GM12891 (cell line): ENCODE measurements at regions not wholly inside any gene's neighbourhood (a gene's known extent, or its start where the extent isn't known, plus 50 kb on each side); places are given as distances from the start of the nearest gene placed in this dataset.

ENCODE experiments used
- DNase-seq: peaks from one replicate; pipeline ENCODE4 v3.0.0; 2011; ENCODE audit warnings: low spot score; ENCODE audit not compliant: insufficient read length
- FAIRE-seq: peaks from 2 replicates; lab custom pipeline; 2011; peaks lifted over from hg19 to GRCh38; lab: Jason Lieb, UNC
- PAX5 ChIP-seq: IDR thresholded peaks from 2 replicates; pipeline ENCODE4 v1.6.1; 2011; ENCODE audit warnings: low read length, moderate library complexity, mild to moderate bottlenecking; ENCODE audit not compliant: insufficient read depth, severe bottlenecking
- POLR2A ChIP-seq: IDR thresholded peaks from 2 replicates; pipeline ENCODE4 v1.6.1; 2011; ENCODE audit warnings: low read depth, low read length, control low read depth
- POLR2AphosphoS5 ChIP-seq: IDR thresholded peaks from 2 replicates; pipeline ENCODE4 v1.6.1; 2011; ENCODE audit warnings: low read depth, low read length, control low read depth
- POU2F2 ChIP-seq: IDR thresholded peaks from 2 replicates; pipeline ENCODE4 v1.6.1; 2011; ENCODE audit warnings: low read depth, mild to moderate bottlenecking, control low read depth, low read length, moderate library complexity
- SPI1 ChIP-seq: IDR thresholded peaks from 2 replicates; pipeline ENCODE4 v1.6.1; 2011; ENCODE audit warnings: low read depth, low read length, control low read depth
- TAF1 ChIP-seq: IDR thresholded peaks from 2 replicates; pipeline ENCODE4 v1.6.1; 2011; ENCODE audit warnings: low read depth, low read length, control low read depth

DNA sequence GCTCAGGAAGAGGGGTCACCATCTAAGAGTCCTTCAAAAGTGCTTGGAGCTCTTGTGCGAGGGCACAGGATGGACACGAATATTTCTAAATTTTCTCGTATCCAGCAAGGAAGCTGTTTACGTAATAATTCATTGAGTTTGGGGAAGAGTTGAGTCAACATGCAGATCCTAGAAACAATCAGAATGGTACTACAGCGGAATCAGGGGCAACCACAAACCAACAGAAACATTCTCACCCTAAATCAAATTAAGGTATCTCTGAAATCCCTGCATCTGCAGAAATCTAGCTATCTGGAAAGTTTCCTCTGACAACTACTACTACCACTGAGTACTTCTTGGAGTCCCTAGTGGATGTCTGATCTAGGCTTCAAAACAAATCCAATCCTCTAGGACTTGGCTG is 352.4 kb downstream of the LTN1 start:
- no peak for DNase-seq
- FAIRE-seq = no peak
- TF ChIP-seq POLR2A (no peak), POLR2AphosphoS5 (no peak)

DNA sequence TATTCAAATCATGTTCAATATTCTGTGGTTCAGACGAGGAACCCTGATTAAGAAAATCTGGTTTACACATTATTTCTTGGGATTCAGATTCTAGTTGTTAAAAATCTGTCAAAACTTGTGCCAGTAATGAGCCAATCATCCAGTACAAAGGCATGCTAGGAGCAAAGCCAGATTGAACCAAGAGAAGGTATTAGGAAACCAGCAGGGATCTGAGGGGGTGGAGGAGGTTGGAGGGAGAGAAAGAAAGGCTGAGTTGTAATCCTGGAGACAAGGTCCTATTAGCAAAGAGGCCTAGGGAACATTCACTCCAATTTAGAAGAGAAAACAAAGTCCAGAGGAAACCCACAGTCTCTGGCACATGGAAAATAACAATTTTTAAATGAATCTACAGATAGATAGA is 352.9 kb downstream of the LTN1 start:
- FAIRE-seq = no peak
- no peak for TF ChIP-seq POLR2A
- TF ChIP-seq POU2F2 = no peak
- TF ChIP-seq POLR2AphosphoS5 = no peak
- no peak for TF ChIP-seq SPI1
- no peak for TF ChIP-seq PAX5
- no peak for TF ChIP-seq TAF1
- no peak for DNase-seq

GRCh38 chr21:28636752-28637691 is 355.7 kb downstream of the LTN1 start:
- DNase-seq (no peak), FAIRE-seq (no peak)
- TF ChIP-seq POLR2A (no peak), SPI1 (no peak), POLR2AphosphoS5 (no peak), POU2F2 (no peak), TAF1 (no peak), PAX5 (no peak)

DNA sequence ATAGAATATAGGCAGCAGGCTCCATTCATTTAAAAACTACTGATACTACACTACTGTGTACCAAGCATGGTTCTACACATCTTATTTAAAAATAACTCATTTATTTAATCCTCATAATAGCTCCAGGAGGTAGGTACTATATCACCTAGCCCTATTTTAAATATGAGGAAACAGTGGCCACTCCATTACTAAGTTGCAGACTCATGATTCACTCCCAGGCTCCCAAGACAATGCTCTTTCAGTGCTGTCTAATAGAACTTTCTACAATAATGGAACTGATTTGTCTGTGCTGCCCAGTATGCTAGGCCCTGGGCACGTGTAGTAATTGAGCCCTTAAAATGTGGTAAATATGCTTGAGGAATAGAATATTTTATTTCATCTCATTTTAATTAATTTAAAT is 357.1 kb downstream of the LTN1 start:
- TF ChIP-seq POLR2AphosphoS5 = no peak
- no peak for TF ChIP-seq PAX5
- TF ChIP-seq SPI1 = no peak
- TF ChIP-seq POLR2A = no peak
- FAIRE-seq (no peak), DNase-seq (no peak)

- no peak for FAIRE-seq
- no peak for DNase-seq
- no peak for TF ChIP-seq POLR2AphosphoS5
- no peak for TF ChIP-seq PAX5
- no peak for TF ChIP-seq POLR2A
- no peak for TF ChIP-seq TAF1
Observed at GRCh38 chr21:28633839-28634555, 358.7 kb downstream of the LTN1 start.

DNA sequence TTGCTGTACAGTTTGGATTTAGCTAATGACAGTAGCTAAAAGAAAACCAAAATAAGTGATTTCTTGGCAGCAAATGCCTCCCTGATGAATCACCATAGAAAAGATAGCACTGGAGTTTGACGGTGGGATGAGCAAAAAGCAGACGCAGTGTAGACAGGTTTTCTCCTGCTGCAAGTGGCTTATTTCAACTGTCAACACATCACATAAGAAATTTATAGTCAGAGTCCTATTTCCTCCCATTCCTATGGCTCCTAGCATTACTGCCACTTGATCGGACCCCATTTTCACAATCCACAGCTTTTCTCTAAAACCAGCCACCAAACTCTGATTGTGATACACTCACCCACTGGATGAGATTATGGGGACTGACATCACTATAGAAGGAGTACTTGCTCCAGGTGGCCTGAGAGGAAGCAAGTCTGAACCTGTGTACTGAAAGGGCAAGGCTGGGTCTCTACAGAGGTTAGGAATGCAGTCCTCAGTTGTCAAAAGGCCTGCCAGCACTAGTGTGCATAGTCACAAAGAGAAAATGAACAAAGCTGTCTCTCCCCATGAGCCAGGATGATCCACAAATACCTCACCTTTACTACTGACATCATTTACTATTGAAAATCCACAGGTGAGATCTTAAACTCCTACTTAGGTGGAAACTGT is 359.8 kb downstream of the LTN1 start:
- DNase-seq = no peak
- TF ChIP-seq POLR2A = no peak
- no peak for TF ChIP-seq POLR2AphosphoS5
- TF ChIP-seq PAX5 = no peak
- no peak for TF ChIP-seq TAF1
- TF ChIP-seq POU2F2 = no peak
- FAIRE-seq = no peak

DNA sequence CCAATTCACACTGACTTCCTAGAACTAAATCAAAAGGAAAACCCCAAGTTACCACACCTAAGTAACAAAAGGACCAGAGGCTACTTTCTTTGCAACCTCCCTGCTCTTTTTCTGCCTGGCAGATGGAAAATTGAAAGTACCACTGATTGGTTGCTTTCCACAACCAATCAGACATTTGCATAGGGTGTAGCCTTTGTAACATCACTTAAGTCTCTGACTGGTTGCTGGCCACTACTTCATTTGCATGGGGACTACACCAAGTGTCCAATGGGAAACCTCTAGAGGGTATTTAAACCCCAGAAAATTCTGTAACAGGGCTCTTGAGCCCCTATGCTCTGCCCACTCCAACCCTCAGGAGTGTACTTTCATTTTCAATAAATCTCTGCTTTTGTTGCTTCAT is 365.0 kb downstream of the LTN1 start:
- TF ChIP-seq SPI1 = no peak
- no peak for TF ChIP-seq POLR2A
- no peak for TF ChIP-seq POU2F2
- TF ChIP-seq PAX5 = no peak
- no peak for TF ChIP-seq POLR2AphosphoS5
- no peak for TF ChIP-seq TAF1
- FAIRE-seq (no peak), DNase-seq (no peak)

- no peak for TF ChIP-seq POU2F2
- TF ChIP-seq POLR2AphosphoS5 = no peak
- no peak for DNase-seq
- FAIRE-seq = no peak
Observed at GRCh38 chr21:28627261-28627660, 365.4 kb downstream of the LTN1 start.

DNA sequence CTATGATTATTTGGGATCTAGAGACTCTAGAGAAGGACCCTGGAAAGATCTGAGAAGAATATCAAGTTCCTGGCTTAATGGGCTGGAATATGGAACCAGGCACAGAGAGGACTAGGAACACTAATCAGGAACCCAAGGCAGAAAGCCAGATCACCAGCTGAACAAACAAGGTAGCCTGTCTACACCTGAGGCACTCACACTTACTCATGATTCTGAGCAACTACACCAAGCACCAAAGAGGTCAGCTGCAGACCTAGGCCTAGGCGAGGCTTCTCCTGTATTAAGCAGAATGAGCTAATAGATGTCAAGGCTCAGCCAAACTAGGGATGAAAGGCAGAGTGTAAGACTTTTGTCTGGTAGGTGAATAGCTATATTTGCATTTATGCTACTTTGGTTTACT is 368.1 kb downstream of the LTN1 start:
- FAIRE-seq (no peak), DNase-seq (no peak)
- TF ChIP-seq POLR2AphosphoS5 = no peak
- no peak for TF ChIP-seq POU2F2
- no peak for TF ChIP-seq TAF1
- no peak for TF ChIP-seq SPI1
- no peak for TF ChIP-seq PAX5
- TF ChIP-seq POLR2A = no peak

- no peak for FAIRE-seq
- TF ChIP-seq POLR2AphosphoS5 (no peak), TAF1 (no peak), POU2F2 (no peak), PAX5 (no peak), POLR2A (no peak), SPI1 (no peak)
- DNase-seq = no peak
Observed at GRCh38 chr21:28617300-28617699, 375.4 kb downstream of the LTN1 start.
